GM12891 (cell line): ENCODE measurements at regions not wholly inside any gene's neighbourhood (a gene's known extent, or its start where the extent isn't known, plus 50 kb on each side); places are given as distances from the start of the nearest gene placed in this dataset.

Source experiments
- PAX5 ChIP-seq: IDR thresholded peaks from 2 replicates; pipeline ENCODE4 v1.6.1; 2011; ENCODE audit warnings: low read length, moderate library complexity, mild to moderate bottlenecking; ENCODE audit not compliant: insufficient read depth, severe bottlenecking
- POLR2A ChIP-seq: IDR thresholded peaks from 2 replicates; pipeline ENCODE4 v1.6.1; 2011; ENCODE audit warnings: low read depth, low read length, control low read depth
- POLR2AphosphoS5 ChIP-seq: IDR thresholded peaks from 2 replicates; pipeline ENCODE4 v1.6.1; 2011; ENCODE audit warnings: low read depth, low read length, control low read depth
- POU2F2 ChIP-seq: IDR thresholded peaks from 2 replicates; pipeline ENCODE4 v1.6.1; 2011; ENCODE audit warnings: low read depth, mild to moderate bottlenecking, control low read depth, low read length, moderate library complexity
- SPI1 ChIP-seq: IDR thresholded peaks from 2 replicates; pipeline ENCODE4 v1.6.1; 2011; ENCODE audit warnings: low read depth, low read length, control low read depth
- TAF1 ChIP-seq: IDR thresholded peaks from 2 replicates; pipeline ENCODE4 v1.6.1; 2011; ENCODE audit warnings: low read depth, low read length, control low read depth

- TF ChIP-seq POLR2A (no peak), POLR2AphosphoS5 (no peak), PAX5 (no peak), SPI1 (no peak), TAF1 (no peak), POU2F2 (no peak)
Observed at GRCh38 chr11:103842191-103842590, 194.2 kb upstream of the DDI1 start.
